Uterus (tissue), 3 donors: ENCODE measurements at regions not wholly inside any gene's neighbourhood (a gene's known extent, or its start where the extent isn't known, plus 50 kb on each side); places are given as distances from the start of the nearest gene placed in this dataset.

Source experiments
- DNase-seq, 2 donors: peaks; one replicate each; pipeline ENCODE4 v3.0.0-alpha.2; 2019 to 2020
- H3K27ac ChIP-seq, 2 donors: fragments of 200-600 bp; sonication (generic); 1 replicate in 1 of 2; 2 replicates in 1 of 2; pipeline ENCODE4 v1.5.1; 2016 to 2018
- H3K27me3 ChIP-seq, 2 donors: fragments of 200-600 bp; sonication (generic); one replicate each; pipeline ENCODE4 v1.5.1; 2018 to 2019; ENCODE audit warnings: control low read depth in 1 of 2
- H3K36me3 ChIP-seq, 2 donors: fragments of 200-600 bp; sonication (generic); one replicate each; pipeline ENCODE4 v1.5.1; 2019; ENCODE audit warnings: control low read depth in 1 of 2
- H3K4me1 ChIP-seq, 2 donors: fragments of 200-600 bp; sonication (generic); one replicate each; pipeline ENCODE4 v1.5.1; 2018 to 2019; ENCODE audit warnings: control low read depth in 1 of 2
- H3K4me3 ChIP-seq, 2 donors: fragments of 200-600 bp; sonication (generic); 1 replicate in 1 of 2; 2 replicates in 1 of 2; pipeline ENCODE4 v1.5.1; 2018 to 2019; ENCODE audit warnings: mild to moderate bottlenecking in 1 of 2
- H3K9me3 ChIP-seq, 2 donors: fragments of 200-600 bp; sonication (generic); one replicate each; pipeline ENCODE4 v1.5.1; 2019; ENCODE audit warnings: control low read depth in 1 of 2
- CTCF ChIP-seq, 4 experiments: fragments of 200-600 bp in 2 of 4; fragments of 450-650 bp in 2 of 4; sonication (generic) in 2 of 4; IDR thresholded peaks; one replicate each; pipeline ENCODE4 v1.5.1; 2016 to 2019; ENCODE audit warnings: antibody characterized with exemption in 4 of 4, mild to moderate bottlenecking in 2 of 4, moderate library complexity in 1 of 4
- POLR2A ChIP-seq, 2 donors: fragments of 450-650 bp; IDR thresholded peaks; one replicate each; pipeline ENCODE4 v1.6.1; 2016; ENCODE audit warnings: antibody characterized with exemption in 2 of 2, mild to moderate bottlenecking in 1 of 2, moderate library complexity in 1 of 2
- intact Hi-C: fragments of 100-400 bp; cut with DNase I; formaldehyde crosslinking; loops from one replicate; pipeline ENCODE4 v1.15.1; 2023; ENCODE audit warnings: low total_unique reads
- donor health status: DM: yes; HTN: yes; CAD: no.

GRCh38 chr4:125772680-125773079 is 457.9 kb downstream of the FAT4 start:
- no peak for DNase-seq
- Histone ChIP-seq H3K4me3 (no peak overlapping the region), H3K27ac (no peak overlapping the region), H3K36me3 (no peaks in the 10 kb centered on the region), H3K4me1 (no peaks in the 10 kb centered on the region), H3K27me3 (no peaks in the 10 kb centered on the region), H3K9me3 (no peaks in the 10 kb centered on the region)
- no peak for TF ChIP-seq POLR2A (IDR thresholded peaks at IDR 0.05)
- no peak for TF ChIP-seq CTCF (IDR thresholded peaks at IDR 0.05)
- intact Hi-C loops = no loop called here

DNA sequence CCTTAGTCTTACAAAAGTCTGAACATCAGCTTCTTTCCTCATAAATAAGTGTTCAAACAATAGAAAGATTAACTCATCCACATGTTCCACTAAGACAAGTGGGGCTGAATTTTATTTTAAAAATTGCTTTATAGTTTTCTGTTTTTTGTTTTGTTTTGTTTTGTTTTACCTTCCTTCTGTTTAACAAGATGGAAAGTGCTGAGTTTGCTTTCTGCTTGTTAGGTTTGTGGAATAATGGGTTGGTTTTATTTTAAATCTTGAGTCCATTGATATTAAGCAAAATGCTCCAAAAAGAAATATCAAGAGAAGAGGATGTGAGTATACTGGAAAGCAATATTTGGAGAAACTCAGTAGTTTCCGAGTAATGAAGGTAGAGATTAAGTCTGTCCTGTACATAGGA is 458.7 kb downstream of the FAT4 start:
- DNase-seq = no peak
- Histone ChIP-seq H3K4me3 (no peak overlapping the region), H3K36me3 (no peaks in the 10 kb centered on the region), H3K27ac (no peak overlapping the region), H3K9me3 (no peaks in the 10 kb centered on the region), H3K4me1 (no peaks in the 10 kb centered on the region), H3K27me3 (no peaks in the 10 kb centered on the region)
- TF ChIP-seq CTCF (IDR thresholded peaks at IDR 0.05) (no peak), POLR2A (IDR thresholded peaks at IDR 0.05) (no peak)
- intact Hi-C loops = no loop called here

- DNase-seq = no peak
- Histone ChIP-seq H3K4me3 (no peak overlapping the region), H3K4me1 (no peaks in the 10 kb centered on the region), H3K9me3 (no peaks in the 10 kb centered on the region), H3K36me3 (no peaks in the 10 kb centered on the region), H3K27ac (no peak overlapping the region), H3K27me3 (no peaks in the 10 kb centered on the region)
- TF ChIP-seq POLR2A (IDR thresholded peaks at IDR 0.05) (no peak), CTCF (IDR thresholded peaks at IDR 0.05) (no peak)
- intact Hi-C loops = no loop called here
These were observed 459.2 kb downstream of the FAT4 start for GRCh38 chr4:125773931-125774330.

DNA sequence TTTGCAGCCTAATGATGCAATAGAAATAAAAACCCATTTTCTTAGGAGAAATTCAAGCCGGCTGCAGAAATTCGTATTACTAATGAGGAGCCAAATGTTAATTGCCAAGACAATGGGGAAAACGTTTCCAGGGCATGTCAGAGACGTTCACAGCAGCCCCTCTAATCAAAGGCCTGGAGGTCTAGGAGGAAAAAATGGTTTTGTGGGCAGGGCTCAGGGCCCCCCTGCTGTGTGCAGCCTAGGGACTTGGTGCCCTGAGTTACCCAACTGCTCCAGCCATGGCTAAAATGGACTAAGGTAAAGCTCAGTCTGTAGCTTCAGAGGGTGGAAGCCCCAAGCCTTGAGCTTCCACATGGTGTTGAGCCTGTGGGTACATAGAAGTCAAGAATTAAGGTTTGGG is 461.4 kb downstream of the FAT4 start:
- Histone ChIP-seq H3K27ac (no peak overlapping the region), H3K4me1 (no peaks in the 10 kb centered on the region), H3K36me3 (no peaks in the 10 kb centered on the region), H3K9me3 (no peaks in the 10 kb centered on the region), H3K4me3 (no peak overlapping the region), H3K27me3 (no peaks in the 10 kb centered on the region)
- no peak for DNase-seq
- TF ChIP-seq POLR2A (IDR thresholded peaks at IDR 0.05) = no peak
- intact Hi-C loops = no loop called here

DNA sequence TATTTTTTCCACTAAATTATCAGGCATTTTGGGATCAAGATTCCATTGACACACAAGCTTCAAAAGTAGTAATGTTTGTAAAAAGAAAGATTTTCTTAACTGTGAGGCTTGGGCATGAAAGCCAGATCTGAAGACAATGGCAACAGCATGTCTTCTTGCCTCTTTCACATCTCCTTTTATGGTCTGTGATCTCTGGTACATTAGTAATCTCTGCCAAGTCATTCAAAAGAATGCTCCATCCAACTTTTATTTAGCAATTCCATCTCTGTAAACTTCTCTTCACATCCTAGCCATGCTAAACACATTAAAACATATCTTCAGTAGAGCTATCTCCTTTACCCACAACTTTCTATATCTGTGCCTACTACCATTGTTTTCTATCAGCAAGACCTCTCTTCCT is 465.4 kb downstream of the FAT4 start:
- Histone ChIP-seq H3K4me3 (no peak overlapping the region), H3K9me3 (no peaks in the 10 kb centered on the region), H3K27me3 (no peaks in the 10 kb centered on the region), H3K36me3 (no peaks in the 10 kb centered on the region), H3K4me1 (no peaks in the 10 kb centered on the region), H3K27ac (no peak overlapping the region)
- TF ChIP-seq POLR2A (IDR thresholded peaks at IDR 0.05) (no peak), CTCF (IDR thresholded peaks at IDR 0.05) (no peak)
- no peak for DNase-seq
- intact Hi-C loops = no loop called here

- intact Hi-C loops = no loop called here
- no peaks in the 10 kb centered on the region for H3K9me3 ChIP-seq
- H3K4me3 ChIP-seq = no peak overlapping the region
- DNase-seq = no peak
- no peak overlapping the region for H3K27ac ChIP-seq
- no peaks in the 10 kb centered on the region for H3K27me3 ChIP-seq
- no peaks in the 10 kb centered on the region for H3K4me1 ChIP-seq
- H3K36me3 ChIP-seq = no peaks in the 10 kb centered on the region
- TF ChIP-seq CTCF (IDR thresholded peaks at IDR 0.05) = no peak
- no peak for TF ChIP-seq POLR2A (IDR thresholded peaks at IDR 0.05)
These were observed 466.0 kb downstream of the FAT4 start for GRCh38 chr4:125780747-125781146.
